Liver (tissue), 8 donors: ENCODE measurements at regions not wholly inside any gene's neighbourhood (a gene's known extent, or its start where the extent isn't known, plus 50 kb on each side); places are given as distances from the start of the nearest gene placed in this dataset.

Experiments used
- DNase-seq: peaks from one replicate; pipeline ENCODE4 v3.0.0-alpha.2; 2017; ENCODE audit warnings: low spot score
- H3K27ac ChIP-seq, 2 donors: one replicate each; pipeline ENCODE4 v1.7.0; 2013; ENCODE audit warnings: inconsistent platforms in 2 of 2, low read length in 2 of 2, control low read depth in 1 of 2, low read depth in 1 of 2, mild to moderate bottlenecking in 1 of 2
- H3K27me3 ChIP-seq, 4 donors: one replicate each; pipeline versions ENCODE4 v1.6.1 to v1.7.0; 2013; ENCODE audit warnings: low read length in 3 of 4, inconsistent platforms in 1 of 4, mild to moderate bottlenecking in 1 of 4, moderate library complexity in 1 of 4; ENCODE audit not compliant: control insufficient read depth in 4 of 4, insufficient read depth in 4 of 4
- H3K36me3 ChIP-seq, 4 donors: one replicate each; pipeline versions ENCODE4 v1.6.1 to v1.7.0; 2013; ENCODE audit warnings: low read length in 3 of 4, mild to moderate bottlenecking in 3 of 4, low read depth in 1 of 4, moderate library complexity in 1 of 4; ENCODE audit not compliant: control insufficient read depth in 4 of 4, insufficient read depth in 3 of 4
- H3K4me1 ChIP-seq, 4 donors: one replicate each; pipeline versions ENCODE4 v1.6.1 to v1.7.0; 2013; ENCODE audit warnings: low read length in 3 of 4, mild to moderate bottlenecking in 3 of 4, moderate library complexity in 1 of 4; ENCODE audit not compliant: control insufficient read depth in 4 of 4, insufficient read depth in 4 of 4
- H3K4me3 ChIP-seq, 3 donors: one replicate each; pipeline versions ENCODE4 v1.6.1 to v1.7.0; 2013; ENCODE audit warnings: low read length in 3 of 3, control low read depth in 1 of 3, low read depth in 1 of 3, mild to moderate bottlenecking in 1 of 3
- H3K9ac ChIP-seq, 2 donors: one replicate each; pipeline ENCODE4 v1.7.0; 2013; ENCODE audit warnings: low read length in 2 of 2, mild to moderate bottlenecking in 2 of 2, moderate library complexity in 2 of 2, control low read depth in 1 of 2, low read depth in 1 of 2
- H3K9me3 ChIP-seq, 4 donors: one replicate each; pipeline versions ENCODE4 v1.6.1 to v1.7.0; 2013; ENCODE audit warnings: low read length in 3 of 4; ENCODE audit not compliant: control insufficient read depth in 4 of 4
- EGR1 ChIP-seq, 2 donors: IDR thresholded peaks; 2 replicates each; pipeline ENCODE4 v1.6.1; 2016 to 2018; ENCODE audit warnings: antibody characterized with exemption in 2 of 2, low read depth in 2 of 2
- FOXA1 ChIP-seq: IDR thresholded peaks from 2 replicates; pipeline ENCODE4 v1.6.1; 2016; ENCODE audit warnings: antibody characterized with exemption
- FOXA2 ChIP-seq: IDR thresholded peaks from 2 replicates; pipeline ENCODE4 v1.6.1; 2016; ENCODE audit warnings: antibody characterized with exemption
- GABPA ChIP-seq, 2 donors: IDR thresholded peaks in 1 of 2; conservative IDR thresholded peaks in 1 of 2; 2 replicates each; pipeline ENCODE4 v1.6.1; 2016; ENCODE audit warnings: antibody characterized with exemption in 2 of 2, mild to moderate bottlenecking in 1 of 2, moderate library complexity in 1 of 2
- HNF4A ChIP-seq, 2 donors: conservative IDR thresholded peaks; 2 replicates each; pipeline ENCODE4 v1.6.1; 2016; ENCODE audit warnings: antibody characterized with exemption in 2 of 2, mild to moderate bottlenecking in 2 of 2
- HNF4G ChIP-seq: IDR thresholded peaks from 2 replicates; pipeline ENCODE4 v1.6.1; 2016; ENCODE audit warnings: antibody characterized with exemption
- JUND ChIP-seq, 2 donors: IDR thresholded peaks; 2 replicates each; pipeline ENCODE4 v1.6.1; 2016; ENCODE audit warnings: antibody characterized with exemption in 2 of 2
- NR2F2 ChIP-seq: IDR thresholded peaks from 2 replicates; pipeline ENCODE4 v1.6.1; 2016; ENCODE audit warnings: antibody characterized with exemption
- RAD21 ChIP-seq, 2 donors: IDR thresholded peaks; 2 replicates each; pipeline ENCODE4 v1.6.1; 2016; ENCODE audit warnings: antibody characterized with exemption in 2 of 2, mild to moderate bottlenecking in 2 of 2
- RXRA ChIP-seq, 2 donors: IDR thresholded peaks; 2 replicates each; pipeline ENCODE4 v1.6.1; 2017 to 2018; ENCODE audit warnings: antibody characterized with exemption in 2 of 2, mild to moderate bottlenecking in 1 of 2
- SP1 ChIP-seq: IDR thresholded peaks from 2 replicates; pipeline ENCODE4 v1.6.1; 2018; ENCODE audit warnings: antibody characterized with exemption, mild to moderate bottlenecking
- TAF1 ChIP-seq: conservative IDR thresholded peaks from 2 replicates; pipeline ENCODE4 v1.6.1; 2016; ENCODE audit warnings: antibody characterized with exemption, mild to moderate bottlenecking
- YY1 ChIP-seq: IDR thresholded peaks from 2 replicates; pipeline ENCODE4 v1.6.1; 2016; ENCODE audit warnings: antibody characterized with exemption, mild to moderate bottlenecking
- WGBS: extraction: QIAGEN DNeasy Blood & Tissue Kit; methylation state at CpG from one replicate; pipeline ENCODE4 v1.1.7; 2013; 5-methylcytosine and 5-hydroxymethylcytosine counted together
- TF ChIP-seq, protein P1 (sequence below): IDR thresholded peaks from 2 replicates; pipeline ENCODE4 v1.6.1; 2016; ENCODE audit warnings: antibody characterized with exemption, mild to moderate bottlenecking
- TF ChIP-seq, protein P2 (sequence below): IDR thresholded peaks from 2 replicates; pipeline ENCODE4 v1.6.1; 2016; ENCODE audit warnings: antibody characterized with exemption
- TF ChIP-seq, protein P3 (sequence below): IDR thresholded peaks from 2 replicates; pipeline ENCODE4 v1.6.1; 2016; ENCODE audit warnings: antibody characterized with exemption
- TF ChIP-seq, protein P4 (sequence below): fragments of 150-350 bp; IDR thresholded peaks from 2 replicates; pipeline ENCODE4 v1.5.1; 2017; ENCODE audit warnings: improper control_type of control experiment, low read depth, low read length; ENCODE audit not compliant: missing input control
- TF ChIP-seq, protein P5 (sequence below): IDR thresholded peaks from 2 replicates; pipeline ENCODE4 v1.6.1; 2016; ENCODE audit warnings: antibody characterized with exemption
- donor health status: healthy.
- donor health status: healthy.
- donor health status: healthy.
- donor health status: healthy.
- donor health status: healthy.

DNA sequence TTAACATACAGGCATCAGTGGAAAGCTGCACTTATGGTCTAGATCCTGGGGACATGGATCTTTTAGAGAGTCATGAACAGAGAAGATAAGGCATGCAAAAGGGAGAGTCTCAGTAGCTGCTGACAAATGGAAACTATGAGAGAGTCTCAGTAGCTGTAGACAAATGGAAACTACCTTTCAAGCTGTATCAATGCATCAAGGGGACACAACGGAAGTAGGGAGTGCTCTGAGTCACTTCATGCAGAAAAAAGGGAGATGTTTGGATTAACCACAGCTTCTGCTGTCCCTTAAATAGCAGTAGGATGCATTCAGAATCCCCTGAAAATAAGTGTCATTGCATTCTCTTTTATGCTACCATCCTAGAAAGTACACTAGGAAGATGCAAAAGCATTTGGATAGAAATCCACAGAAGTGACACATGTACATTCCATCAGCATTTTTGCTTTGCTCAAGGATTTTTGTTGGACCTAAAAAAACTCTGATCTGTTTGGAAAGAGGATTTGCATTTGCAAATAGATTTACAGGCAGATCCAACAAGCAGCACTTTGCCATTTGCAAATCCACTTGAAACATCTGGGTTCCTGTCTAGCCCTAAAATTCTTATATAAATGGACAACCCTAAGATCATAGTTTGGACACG lies 227.5 kb upstream of the LMO3 start:
- Histone ChIP-seq H3K9ac (no peak overlapping the region), H3K27me3 (no peaks in the 10 kb centered on the region), H3K9me3 (no peaks in the 10 kb centered on the region), H3K4me1 (no peaks in the 10 kb centered on the region), H3K27ac (no peak overlapping the region), H3K4me3 (no peak overlapping the region), H3K36me3 (no peaks in the 10 kb centered on the region)
- TF ChIP-seq, protein P1, sequence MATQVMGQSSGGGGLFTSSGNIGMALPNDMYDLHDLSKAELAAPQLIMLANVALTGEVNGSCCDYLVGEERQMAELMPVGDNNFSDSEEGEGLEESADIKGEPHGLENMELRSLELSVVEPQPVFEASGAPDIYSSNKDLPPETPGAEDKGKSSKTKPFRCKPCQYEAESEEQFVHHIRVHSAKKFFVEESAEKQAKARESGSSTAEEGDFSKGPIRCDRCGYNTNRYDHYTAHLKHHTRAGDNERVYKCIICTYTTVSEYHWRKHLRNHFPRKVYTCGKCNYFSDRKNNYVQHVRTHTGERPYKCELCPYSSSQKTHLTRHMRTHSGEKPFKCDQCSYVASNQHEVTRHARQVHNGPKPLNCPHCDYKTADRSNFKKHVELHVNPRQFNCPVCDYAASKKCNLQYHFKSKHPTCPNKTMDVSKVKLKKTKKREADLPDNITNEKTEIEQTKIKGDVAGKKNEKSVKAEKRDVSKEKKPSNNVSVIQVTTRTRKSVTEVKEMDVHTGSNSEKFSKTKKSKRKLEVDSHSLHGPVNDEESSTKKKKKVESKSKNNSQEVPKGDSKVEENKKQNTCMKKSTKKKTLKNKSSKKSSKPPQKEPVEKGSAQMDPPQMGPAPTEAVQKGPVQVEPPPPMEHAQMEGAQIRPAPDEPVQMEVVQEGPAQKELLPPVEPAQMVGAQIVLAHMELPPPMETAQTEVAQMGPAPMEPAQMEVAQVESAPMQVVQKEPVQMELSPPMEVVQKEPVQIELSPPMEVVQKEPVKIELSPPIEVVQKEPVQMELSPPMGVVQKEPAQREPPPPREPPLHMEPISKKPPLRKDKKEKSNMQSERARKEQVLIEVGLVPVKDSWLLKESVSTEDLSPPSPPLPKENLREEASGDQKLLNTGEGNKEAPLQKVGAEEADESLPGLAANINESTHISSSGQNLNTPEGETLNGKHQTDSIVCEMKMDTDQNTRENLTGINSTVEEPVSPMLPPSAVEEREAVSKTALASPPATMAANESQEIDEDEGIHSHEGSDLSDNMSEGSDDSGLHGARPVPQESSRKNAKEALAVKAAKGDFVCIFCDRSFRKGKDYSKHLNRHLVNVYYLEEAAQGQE, result no peak
- no peak for TF ChIP-seq RXRA (IDR thresholded peaks at IDR 0.05)
- no peak for TF ChIP-seq RAD21 (IDR thresholded peaks at IDR 0.05)
- TF ChIP-seq YY1, result no peak
- no peak for TF ChIP-seq HNF4G
- TF ChIP-seq NR2F2, result no peak
- no peak for TF ChIP-seq JUND (IDR thresholded peaks at IDR 0.05)
- no peak for TF ChIP-seq TAF1
- TF ChIP-seq, protein P2, sequence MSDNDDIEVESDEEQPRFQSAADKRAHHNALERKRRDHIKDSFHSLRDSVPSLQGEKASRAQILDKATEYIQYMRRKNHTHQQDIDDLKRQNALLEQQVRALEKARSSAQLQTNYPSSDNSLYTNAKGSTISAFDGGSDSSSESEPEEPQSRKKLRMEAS, result no peak
- no peak for TF ChIP-seq HNF4A (conservative IDR thresholded peaks at IDR 0.05)
- TF ChIP-seq FOXA1, result no peak
- TF ChIP-seq GABPA (IDR thresholded peaks at IDR 0.05 in 1 of 2, conservative IDR thresholded peaks at IDR 0.05 in 1 of 2), result no peak
- no peak for TF ChIP-seq SP1
- TF ChIP-seq, protein P3, sequence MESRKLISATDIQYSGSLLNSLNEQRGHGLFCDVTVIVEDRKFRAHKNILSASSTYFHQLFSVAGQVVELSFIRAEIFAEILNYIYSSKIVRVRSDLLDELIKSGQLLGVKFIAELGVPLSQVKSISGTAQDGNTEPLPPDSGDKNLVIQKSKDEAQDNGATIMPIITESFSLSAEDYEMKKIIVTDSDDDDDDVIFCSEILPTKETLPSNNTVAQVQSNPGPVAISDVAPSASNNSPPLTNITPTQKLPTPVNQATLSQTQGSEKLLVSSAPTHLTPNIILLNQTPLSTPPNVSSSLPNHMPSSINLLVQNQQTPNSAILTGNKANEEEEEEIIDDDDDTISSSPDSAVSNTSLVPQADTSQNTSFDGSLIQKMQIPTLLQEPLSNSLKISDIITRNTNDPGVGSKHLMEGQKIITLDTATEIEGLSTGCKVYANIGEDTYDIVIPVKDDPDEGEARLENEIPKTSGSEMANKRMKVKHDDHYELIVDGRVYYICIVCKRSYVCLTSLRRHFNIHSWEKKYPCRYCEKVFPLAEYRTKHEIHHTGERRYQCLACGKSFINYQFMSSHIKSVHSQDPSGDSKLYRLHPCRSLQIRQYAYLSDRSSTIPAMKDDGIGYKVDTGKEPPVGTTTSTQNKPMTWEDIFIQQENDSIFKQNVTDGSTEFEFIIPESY, result no peak
- no peak for DNase-seq
- WGBS, result 44% methylated on average over 2 of the region's 2 CpGs

DNA sequence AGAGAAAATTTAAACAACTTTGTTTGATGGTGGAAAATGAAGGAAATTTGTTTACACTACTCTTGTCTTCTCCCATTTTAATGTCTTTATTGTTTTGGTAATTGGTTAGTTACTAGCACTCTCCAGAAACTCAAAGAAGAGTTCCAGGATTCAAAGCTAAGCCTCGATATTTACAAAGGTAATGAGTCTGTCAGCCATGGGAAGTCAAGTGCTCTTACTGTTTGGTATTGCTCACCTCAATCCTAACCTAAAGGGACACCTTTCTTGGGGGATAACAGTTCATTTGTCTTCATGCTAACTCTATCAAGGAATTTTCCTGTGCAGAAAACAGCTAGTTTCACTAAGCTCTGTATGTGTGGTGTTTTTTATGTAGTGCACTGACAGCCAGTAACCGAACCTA lies 222.9 kb upstream of the LMO3 start:
- no peaks in the 10 kb centered on the region for H3K4me1 ChIP-seq
- H3K4me3 ChIP-seq, result no peak overlapping the region
- 54% methylated on average over 2 of the region's 2 CpGs for WGBS
- TF ChIP-seq JUND (IDR thresholded peaks at IDR 0.05), result no peak
- TF ChIP-seq, protein P4, sequence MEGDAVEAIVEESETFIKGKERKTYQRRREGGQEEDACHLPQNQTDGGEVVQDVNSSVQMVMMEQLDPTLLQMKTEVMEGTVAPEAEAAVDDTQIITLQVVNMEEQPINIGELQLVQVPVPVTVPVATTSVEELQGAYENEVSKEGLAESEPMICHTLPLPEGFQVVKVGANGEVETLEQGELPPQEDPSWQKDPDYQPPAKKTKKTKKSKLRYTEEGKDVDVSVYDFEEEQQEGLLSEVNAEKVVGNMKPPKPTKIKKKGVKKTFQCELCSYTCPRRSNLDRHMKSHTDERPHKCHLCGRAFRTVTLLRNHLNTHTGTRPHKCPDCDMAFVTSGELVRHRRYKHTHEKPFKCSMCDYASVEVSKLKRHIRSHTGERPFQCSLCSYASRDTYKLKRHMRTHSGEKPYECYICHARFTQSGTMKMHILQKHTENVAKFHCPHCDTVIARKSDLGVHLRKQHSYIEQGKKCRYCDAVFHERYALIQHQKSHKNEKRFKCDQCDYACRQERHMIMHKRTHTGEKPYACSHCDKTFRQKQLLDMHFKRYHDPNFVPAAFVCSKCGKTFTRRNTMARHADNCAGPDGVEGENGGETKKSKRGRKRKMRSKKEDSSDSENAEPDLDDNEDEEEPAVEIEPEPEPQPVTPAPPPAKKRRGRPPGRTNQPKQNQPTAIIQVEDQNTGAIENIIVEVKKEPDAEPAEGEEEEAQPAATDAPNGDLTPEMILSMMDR, result no peak
- TF ChIP-seq, protein P5, sequence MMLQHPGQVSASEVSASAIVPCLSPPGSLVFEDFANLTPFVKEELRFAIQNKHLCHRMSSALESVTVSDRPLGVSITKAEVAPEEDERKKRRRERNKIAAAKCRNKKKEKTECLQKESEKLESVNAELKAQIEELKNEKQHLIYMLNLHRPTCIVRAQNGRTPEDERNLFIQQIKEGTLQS, result no peak
- no peak for TF ChIP-seq YY1
- no peak for TF ChIP-seq EGR1 (IDR thresholded peaks at IDR 0.05; ENCODE audit: low read depth in 2 of 2)
- no peak for TF ChIP-seq FOXA2
- no peak for DNase-seq
- H3K27me3 ChIP-seq, result no peaks in the 10 kb centered on the region
- no peaks in the 10 kb centered on the region for H3K36me3 ChIP-seq
- H3K9ac ChIP-seq, result no peak overlapping the region
- peaks cover 0 to 1% (median 0%) of the 10 kb centered on the region in 4 donors for H3K9me3 ChIP-seq
- no peak overlapping the region for H3K27ac ChIP-seq
